ENCODE measurements at regions not wholly inside any gene's neighbourhood (a gene's known extent, or its start where the extent isn't known, plus 50 kb on each side); places are given as distances from the start of the nearest gene placed in this dataset.

DNA sequence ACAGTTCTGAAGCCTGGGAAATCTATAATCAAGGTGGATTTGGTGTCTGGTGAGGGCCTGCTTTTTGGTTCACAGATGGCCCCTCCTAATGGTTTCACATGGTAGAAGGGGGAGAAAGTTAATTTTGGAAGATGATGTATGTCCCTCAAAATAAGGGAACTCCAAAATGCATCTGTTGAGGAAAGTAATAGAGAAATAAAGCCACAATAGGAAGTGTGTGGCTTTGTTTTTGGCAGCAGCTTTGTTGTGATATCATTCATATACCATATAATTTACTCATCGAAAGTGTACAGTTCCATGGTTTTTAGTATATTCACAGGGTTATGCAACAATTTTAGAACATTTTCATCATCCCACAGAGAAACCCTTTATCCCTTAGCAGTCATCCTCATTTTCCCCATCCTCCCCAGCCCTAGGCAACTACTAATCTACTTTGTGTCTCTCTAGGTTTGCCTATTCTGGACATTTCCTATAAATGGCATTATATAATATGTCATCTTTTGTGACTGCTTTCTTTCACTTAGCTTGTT is 274.0 kb upstream of the FAM98A start:
- no peaks in the 10 kb centered on the region for H3K27me3 ChIP-seq (ENCODE audit: control insufficient read depth in 3 of 3, insufficient read depth in 3 of 3, low read length in 3 of 3)
- 50 to 93% (median 75%) methylated on average over 1 of the region's 1 CpG for WGBS, 3 donors
- no peaks in the 10 kb centered on the region for H3K4me1 ChIP-seq (ENCODE audit: control insufficient read depth in 3 of 3, insufficient read depth in 2 of 3, low read depth in 1 of 3, low read length in 2 of 3)
- DNase-seq (no peak), FAIRE-seq (no peak)
- no peaks in the 10 kb centered on the region for H3K36me3 ChIP-seq (ENCODE audit: control insufficient read depth in 3 of 3, insufficient read depth in 2 of 3, low read depth in 1 of 3, low read length in 3 of 3)
- no peak overlapping the region for H3K27ac ChIP-seq (ENCODE audit: low read depth in 1 of 3, low read length in 2 of 3)
- peaks cover 0 to 15% of the 10 kb centered on the region in 2 donors for H3K9me3 ChIP-seq (ENCODE audit: control insufficient read depth in 2 of 2, insufficient read depth in 1 of 2, low read depth in 1 of 2, low read length in 1 of 2)
- H3K4me3 ChIP-seq (ENCODE audit: low read depth in 1 of 3, low read length in 3 of 3) = no peak overlapping the region

DNA sequence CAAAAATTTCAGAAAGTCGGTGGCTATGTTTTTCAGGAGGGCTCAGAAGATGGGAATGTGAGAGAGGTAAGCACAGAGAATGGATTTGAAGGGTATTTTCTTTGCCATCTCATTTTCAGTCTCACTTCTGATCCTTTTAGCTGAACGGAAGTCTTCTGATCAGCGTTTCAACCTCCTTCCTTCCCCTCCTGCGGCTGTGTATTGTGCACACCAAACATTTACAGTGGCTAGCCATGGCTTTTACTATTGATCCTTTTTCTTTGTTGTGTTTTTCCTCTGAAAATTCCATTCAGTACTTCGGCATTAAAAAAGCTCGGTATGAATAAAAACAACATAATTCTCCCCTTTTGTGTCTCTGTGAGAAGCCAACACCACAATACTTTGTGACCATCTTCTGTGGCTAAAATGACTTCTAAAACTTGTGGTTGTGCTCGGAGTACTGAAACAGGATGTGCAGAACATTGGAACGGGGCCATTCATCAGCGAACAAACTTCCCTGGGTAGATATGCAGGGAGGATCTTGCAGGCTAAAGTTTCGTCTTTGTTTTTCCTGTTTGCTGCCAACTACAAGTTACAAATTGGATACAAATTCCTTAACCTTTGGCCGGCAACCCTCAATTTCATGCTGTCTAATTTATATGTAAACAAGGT is 260.8 kb upstream of the FAM98A start:
- no peaks in the 10 kb centered on the region for H3K36me3 ChIP-seq (ENCODE audit: control insufficient read depth in 3 of 3, insufficient read depth in 2 of 3, low read depth in 1 of 3, low read length in 3 of 3)

DNA sequence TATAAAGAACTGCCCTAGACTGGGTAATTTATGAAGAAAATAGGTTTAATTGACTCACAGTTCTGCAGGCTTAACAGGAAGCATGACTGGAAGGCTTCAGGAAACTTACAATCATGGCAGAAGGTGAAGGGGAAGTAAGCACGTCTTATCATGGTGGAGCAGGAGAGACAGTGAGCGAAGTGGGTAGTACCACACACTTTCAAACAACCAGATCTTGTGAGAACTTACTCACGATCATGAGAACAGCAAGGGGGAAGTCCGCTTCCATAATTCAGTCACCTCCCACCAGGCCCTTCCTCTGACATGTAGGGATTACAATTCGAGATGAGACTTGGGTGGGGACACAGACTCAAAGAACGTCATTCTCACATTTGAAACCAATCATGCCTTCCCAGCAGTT is 260.1 kb upstream of the FAM98A start:
- no peaks in the 10 kb centered on the region for H3K27me3 ChIP-seq (ENCODE audit: control insufficient read depth in 3 of 3, insufficient read depth in 3 of 3, low read length in 3 of 3)
- H3K9me3 ChIP-seq (ENCODE audit: control insufficient read depth in 2 of 2, insufficient read depth in 1 of 2, low read depth in 1 of 2, low read length in 1 of 2) = peaks cover 0 to 14% of the 10 kb centered on the region in 2 donors
- H3K36me3 ChIP-seq (ENCODE audit: control insufficient read depth in 3 of 3, insufficient read depth in 2 of 3, low read depth in 1 of 3, low read length in 3 of 3) = no peaks in the 10 kb centered on the region
- H3K4me3 ChIP-seq (ENCODE audit: low read depth in 1 of 3, low read length in 3 of 3) = no peak overlapping the region
- DNase-seq (no peak), FAIRE-seq (no peak)
- 54 to 60% (median 60%) methylated on average over 6 of the region's 6 CpGs for WGBS, 3 donors
- no peak overlapping the region for H3K27ac ChIP-seq (ENCODE audit: low read depth in 1 of 3, low read length in 2 of 3)
- H3K4me1 ChIP-seq (ENCODE audit: control insufficient read depth in 3 of 3, insufficient read depth in 2 of 3, low read depth in 1 of 3, low read length in 2 of 3) = no peaks in the 10 kb centered on the region

More for the DNA sequence above, 260.8 kb upstream of the FAM98A start:
- no peaks in the 10 kb centered on the region for H3K27me3 ChIP-seq (ENCODE audit: control insufficient read depth in 3 of 3, insufficient read depth in 3 of 3, low read length in 3 of 3)
- H3K4me3 ChIP-seq (ENCODE audit: low read depth in 1 of 3, low read length in 3 of 3) = no peak overlapping the region
- peaks cover 0 to 10% of the 10 kb centered on the region in 2 donors for H3K9me3 ChIP-seq (ENCODE audit: control insufficient read depth in 2 of 2, insufficient read depth in 1 of 2, low read depth in 1 of 2, low read length in 1 of 2)
- no peaks in the 10 kb centered on the region for H3K4me1 ChIP-seq (ENCODE audit: control insufficient read depth in 3 of 3, insufficient read depth in 2 of 3, low read depth in 1 of 3, low read length in 2 of 3)
- FAIRE-seq (no peak), DNase-seq (no peak)
- 31 to 40% (median 36%) methylated on average over 11 of the region's 11 CpGs for WGBS, 3 donors
- no peak overlapping the region for H3K27ac ChIP-seq (ENCODE audit: low read depth in 1 of 3, low read length in 2 of 3)

DNA sequence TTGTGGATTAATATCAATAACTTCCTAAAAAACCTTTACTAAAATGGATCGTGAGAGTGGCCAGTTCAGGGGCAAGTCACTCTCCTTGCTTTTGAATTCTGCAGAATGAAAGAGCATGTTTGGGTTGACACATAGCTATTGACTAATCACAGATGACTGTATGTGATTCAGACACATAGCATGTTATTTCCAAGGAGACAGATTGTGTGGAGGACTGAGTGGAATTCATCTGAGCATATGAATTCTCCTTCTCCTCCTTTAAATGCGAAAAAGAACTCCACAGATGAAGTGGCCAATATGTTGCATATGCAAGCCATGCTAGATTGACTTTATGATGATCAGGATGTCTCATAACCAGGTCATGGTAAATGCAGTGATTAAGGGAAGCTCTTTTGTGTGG is 249.4 kb upstream of the FAM98A start:
- WGBS, 3 donors = 82 to 86% (median 86%) methylated on average over 2 of the region's 2 CpGs
- H3K4me3 ChIP-seq (ENCODE audit: low read depth in 1 of 3, low read length in 3 of 3) = no peak overlapping the region
- FAIRE-seq (no peak), DNase-seq (no peak)
- H3K36me3 ChIP-seq (ENCODE audit: control insufficient read depth in 3 of 3, insufficient read depth in 2 of 3, low read depth in 1 of 3, low read length in 3 of 3) = no peaks in the 10 kb centered on the region
- H3K27ac ChIP-seq (ENCODE audit: low read depth in 1 of 3, low read length in 2 of 3) = no peak overlapping the region
- H3K9me3 ChIP-seq (ENCODE audit: control insufficient read depth in 2 of 2, insufficient read depth in 1 of 2, low read depth in 1 of 2, low read length in 1 of 2) = peaks cover 1 to 18% of the 10 kb centered on the region in 2 donors
- no peaks in the 10 kb centered on the region for H3K4me1 ChIP-seq (ENCODE audit: control insufficient read depth in 3 of 3, insufficient read depth in 2 of 3, low read depth in 1 of 3, low read length in 2 of 3)
- H3K27me3 ChIP-seq (ENCODE audit: control insufficient read depth in 3 of 3, insufficient read depth in 3 of 3, low read length in 3 of 3) = no peaks in the 10 kb centered on the region

DNA sequence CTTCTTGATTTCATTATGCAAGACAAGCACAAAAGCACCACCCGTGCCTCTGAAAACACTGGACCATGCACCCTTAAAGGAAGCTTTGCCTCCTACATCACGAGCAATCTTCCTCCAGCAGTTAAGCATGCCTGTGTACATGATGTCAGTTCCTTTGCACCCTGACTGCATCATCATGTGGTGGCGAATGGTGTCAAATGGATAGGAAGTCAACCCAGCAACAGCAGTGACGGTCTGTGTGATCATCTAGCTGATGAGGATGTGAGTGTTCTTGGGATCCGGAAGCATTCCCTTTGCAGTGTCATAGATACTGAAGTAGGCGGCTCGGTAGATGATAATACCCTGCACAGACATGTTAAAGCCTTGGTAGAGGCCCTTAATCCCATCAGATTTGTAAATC is 240.7 kb upstream of the FAM98A start:
- no peaks in the 10 kb centered on the region for H3K4me1 ChIP-seq (ENCODE audit: control insufficient read depth in 3 of 3, insufficient read depth in 2 of 3, low read depth in 1 of 3, low read length in 2 of 3)
- 87 to 92% (median 89%) methylated on average over 7 of the region's 7 CpGs for WGBS, 3 donors
- H3K27ac ChIP-seq (ENCODE audit: low read depth in 1 of 3, low read length in 2 of 3) = no peak overlapping the region
- DNase-seq (no peak), FAIRE-seq (no peak)
- no peaks in the 10 kb centered on the region for H3K36me3 ChIP-seq (ENCODE audit: control insufficient read depth in 3 of 3, insufficient read depth in 2 of 3, low read depth in 1 of 3, low read length in 3 of 3)
- H3K27me3 ChIP-seq (ENCODE audit: control insufficient read depth in 3 of 3, insufficient read depth in 3 of 3, low read length in 3 of 3) = no peaks in the 10 kb centered on the region
- peaks cover 0 to 8% of the 10 kb centered on the region in 2 donors for H3K9me3 ChIP-seq (ENCODE audit: control insufficient read depth in 2 of 2, insufficient read depth in 1 of 2, low read depth in 1 of 2, low read length in 1 of 2)
- no peak overlapping the region for H3K4me3 ChIP-seq (ENCODE audit: low read depth in 1 of 3, low read length in 3 of 3)

DNA sequence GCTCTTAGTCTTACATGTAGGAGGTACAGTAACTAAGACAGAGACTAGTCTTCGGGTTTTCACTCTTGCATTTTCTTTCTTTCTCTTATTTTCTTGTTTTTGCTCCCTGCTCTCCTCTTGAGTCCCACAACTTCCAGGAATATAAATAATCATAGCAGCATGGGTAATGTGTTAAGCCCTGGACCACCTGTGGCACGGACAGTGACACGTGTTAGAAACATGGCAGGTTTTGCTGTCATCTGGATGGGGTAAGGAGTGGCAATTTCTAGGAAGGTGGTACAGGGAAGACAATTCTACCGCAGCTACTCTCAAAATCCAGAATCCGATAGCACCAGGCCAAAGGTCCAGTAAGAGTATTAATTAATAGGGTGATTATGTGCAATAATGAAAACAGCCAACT is 237.5 kb upstream of the FAM98A start:
- H3K9me3 ChIP-seq (ENCODE audit: control insufficient read depth in 2 of 2, insufficient read depth in 1 of 2, low read depth in 1 of 2, low read length in 1 of 2) = peaks cover 0 to 8% of the 10 kb centered on the region in 2 donors
- H3K4me1 ChIP-seq (ENCODE audit: control insufficient read depth in 3 of 3, insufficient read depth in 2 of 3, low read depth in 1 of 3, low read length in 2 of 3) = no peaks in the 10 kb centered on the region
- H3K4me3 ChIP-seq (ENCODE audit: low read depth in 1 of 3, low read length in 3 of 3) = no peak overlapping the region
- 89 to 92% (median 90%) methylated on average over 5 of the region's 5 CpGs for WGBS, 3 donors
- DNase-seq (no peak), FAIRE-seq (no peak)
- no peaks in the 10 kb centered on the region for H3K36me3 ChIP-seq (ENCODE audit: control insufficient read depth in 3 of 3, insufficient read depth in 2 of 3, low read depth in 1 of 3, low read length in 3 of 3)
- H3K27me3 ChIP-seq (ENCODE audit: control insufficient read depth in 3 of 3, insufficient read depth in 3 of 3, low read length in 3 of 3) = no peaks in the 10 kb centered on the region
- no peak overlapping the region for H3K27ac ChIP-seq (ENCODE audit: low read depth in 1 of 3, low read length in 2 of 3)

DNA sequence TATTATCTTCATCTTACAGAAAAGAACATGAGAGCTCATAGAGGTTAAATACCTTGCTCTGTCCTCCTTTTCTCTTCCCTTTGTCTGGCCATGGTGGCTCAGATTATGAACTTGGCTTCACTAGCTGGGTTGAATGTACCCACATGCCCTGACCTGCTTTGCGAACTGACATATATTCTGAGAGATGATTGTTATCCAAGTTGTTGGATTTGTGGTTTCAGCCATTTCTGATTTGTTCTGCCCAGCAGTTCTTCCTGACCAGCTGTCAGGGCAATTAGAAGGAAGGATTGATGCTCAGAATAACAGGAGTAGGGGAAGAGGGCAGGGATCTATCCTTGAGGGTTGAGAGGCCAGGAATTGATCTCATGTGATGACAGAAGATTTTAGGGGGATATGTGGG is 236.8 kb upstream of the FAM98A start:
- Histone ChIP-seq H3K27ac (ENCODE audit: low read depth in 1 of 3, low read length in 2 of 3) (no peak overlapping the region), H3K4me1 (ENCODE audit: control insufficient read depth in 3 of 3, insufficient read depth in 2 of 3, low read depth in 1 of 3, low read length in 2 of 3) (no peaks in the 10 kb centered on the region), H3K36me3 (ENCODE audit: control insufficient read depth in 3 of 3, insufficient read depth in 2 of 3, low read depth in 1 of 3, low read length in 3 of 3) (no peaks in the 10 kb centered on the region), H3K27me3 (ENCODE audit: control insufficient read depth in 3 of 3, insufficient read depth in 3 of 3, low read length in 3 of 3) (no peaks in the 10 kb centered on the region), H3K9me3 (ENCODE audit: control insufficient read depth in 2 of 2, insufficient read depth in 1 of 2, low read depth in 1 of 2, low read length in 1 of 2) (peaks cover 0 to 8% of the 10 kb centered on the region in 2 donors), H3K4me3 (ENCODE audit: low read depth in 1 of 3, low read length in 3 of 3) (no peak overlapping the region)
- WGBS, 3 donors = 85 to 93% (median 88%) methylated on average over 1 of the region's 1 CpG
- DNase-seq (no peak), FAIRE-seq (no peak)

DNA sequence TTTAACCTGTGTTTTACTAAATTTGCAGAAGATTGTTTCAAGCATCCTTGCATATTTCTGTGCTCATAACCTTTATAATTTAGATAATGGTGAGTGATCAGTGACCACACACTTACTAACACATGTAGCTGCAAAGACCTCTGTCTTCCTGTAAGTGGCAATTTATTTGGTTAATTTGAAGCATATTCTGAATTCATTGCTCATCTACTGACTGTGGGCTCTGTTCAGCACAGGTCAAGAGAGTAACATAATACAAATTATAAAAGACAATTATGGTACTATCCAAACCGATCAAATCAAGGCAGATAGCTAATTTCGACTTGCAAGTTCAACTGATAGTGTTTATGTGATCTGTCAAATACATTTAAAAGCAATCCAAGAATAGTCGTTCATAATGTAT is 223.9 kb upstream of the FAM98A start:
- FAIRE-seq (no peak), DNase-seq (no peak)
- WGBS, 3 donors = 63 to 76% (median 73%) methylated on average over 3 of the region's 3 CpGs
- Histone ChIP-seq H3K4me3 (ENCODE audit: low read depth in 1 of 3, low read length in 3 of 3) (no peak overlapping the region), H3K36me3 (ENCODE audit: control insufficient read depth in 3 of 3, insufficient read depth in 2 of 3, low read depth in 1 of 3, low read length in 3 of 3) (no peaks in the 10 kb centered on the region), H3K27me3 (ENCODE audit: control insufficient read depth in 3 of 3, insufficient read depth in 3 of 3, low read length in 3 of 3) (no peaks in the 10 kb centered on the region), H3K4me1 (ENCODE audit: control insufficient read depth in 3 of 3, insufficient read depth in 2 of 3, low read depth in 1 of 3, low read length in 2 of 3) (no peaks in the 10 kb centered on the region), H3K9me3 (ENCODE audit: control insufficient read depth in 2 of 2, insufficient read depth in 1 of 2, low read depth in 1 of 2, low read length in 1 of 2) (peaks cover 1 to 6% of the 10 kb centered on the region in 2 donors), H3K27ac (ENCODE audit: low read depth in 1 of 3, low read length in 2 of 3) (no peak overlapping the region)

DNA sequence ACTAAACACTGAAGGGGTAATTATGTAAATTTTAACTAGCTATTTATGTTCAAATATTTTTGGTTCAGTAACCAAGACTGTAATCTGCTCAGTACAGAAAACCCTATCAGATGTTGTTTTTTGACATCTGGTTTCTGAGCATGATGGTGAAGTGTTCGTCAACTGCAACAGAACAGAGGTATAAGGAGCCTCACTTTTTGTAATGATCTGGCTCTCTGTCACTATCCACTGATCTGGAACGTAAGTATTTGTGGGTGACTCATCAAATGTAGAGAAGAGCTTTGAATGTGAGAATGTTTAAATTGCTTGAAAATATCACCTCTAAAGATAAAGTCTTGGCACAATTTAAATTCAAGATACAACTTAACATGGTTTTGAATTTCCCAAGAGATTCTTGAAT is 213.6 kb upstream of the FAM98A start:
- no peaks in the 10 kb centered on the region for H3K4me1 ChIP-seq (ENCODE audit: control insufficient read depth in 3 of 3, insufficient read depth in 2 of 3, low read depth in 1 of 3, low read length in 2 of 3)
- DNase-seq = no peak
- WGBS, 3 donors = 71 to 78% (median 71%) methylated on average over 2 of the region's 2 CpGs
- no peaks in the 10 kb centered on the region for H3K36me3 ChIP-seq (ENCODE audit: control insufficient read depth in 3 of 3, insufficient read depth in 2 of 3, low read depth in 1 of 3, low read length in 3 of 3)
- H3K27me3 ChIP-seq (ENCODE audit: control insufficient read depth in 3 of 3, insufficient read depth in 3 of 3, low read length in 3 of 3) = no peaks in the 10 kb centered on the region
- FAIRE-seq = no peak
- H3K4me3 ChIP-seq (ENCODE audit: low read depth in 1 of 3, low read length in 3 of 3) = no peak overlapping the region
- no peak overlapping the region for H3K27ac ChIP-seq (ENCODE audit: low read depth in 1 of 3, low read length in 2 of 3)
- no peaks in the 10 kb centered on the region for H3K9me3 ChIP-seq (ENCODE audit: control insufficient read depth in 2 of 2, insufficient read depth in 1 of 2, low read depth in 1 of 2, low read length in 1 of 2)

Data from small intestine (tissue), 7 donors.